ENCODE measurements at regions not wholly inside any gene's neighbourhood (a gene's known extent, or its start where the extent isn't known, plus 50 kb on each side); places are given as distances from the start of the nearest gene placed in this dataset.
"Not testable (repeated sequence)": the region's sequence is repeated elsewhere in the genome, so short reads cannot be mapped to it uniquely, and the experiment has no call there.

DNA sequence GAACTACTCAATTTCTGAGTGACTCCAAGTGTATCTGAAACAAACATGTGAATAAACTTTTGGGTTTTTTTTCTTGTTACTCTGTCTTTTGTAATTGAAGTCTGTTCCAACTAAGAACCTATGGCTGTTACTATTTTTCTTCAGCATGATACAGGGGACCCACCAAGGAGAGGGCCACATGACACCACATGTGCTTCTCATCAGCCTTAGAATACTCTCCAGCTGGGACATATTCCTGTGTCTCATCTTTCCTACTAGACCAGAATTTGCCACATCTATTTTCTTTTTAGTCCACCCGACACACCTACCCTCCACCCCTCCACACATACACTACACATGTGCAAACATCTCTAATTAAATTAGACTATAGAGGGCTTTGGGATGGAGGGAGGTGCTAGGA is 191.7 kb upstream of the NDUFV2 start:
- Histone ChIP-seq H3K9me2 (replicated peaks; ENCODE audit: control insufficient read depth, low read length) (no peaks in the 10 kb centered on the region), H3K27ac (ENCODE audit: low read depth, low read length) (peak overlapping the region; percentile 97), H3K79me2 (ENCODE audit: control insufficient read depth, low read length) (no peaks in the 10 kb centered on the region), H3K36me3 (ENCODE audit: control insufficient read depth, low read length) (no peaks in the 10 kb centered on the region), H4K20me1 (ENCODE audit: control insufficient read depth, insufficient read depth, low read depth, low read length) (no peaks in the 10 kb centered on the region), H3K27me3 (ENCODE audit: control insufficient read depth, low read length) (no peaks in the 10 kb centered on the region), H3K4me2 (ENCODE audit: low read length) (peak overlapping the region; percentile 69), H3K4me3 (ENCODE audit: low read length) (peak overlapping the region; percentile 23), H3K9me3 (ENCODE audit: control insufficient read depth, insufficient read depth, low read length) (no peaks in the 10 kb centered on the region), H3F3A (ENCODE audit: control insufficient read depth, insufficient read depth) (peaks cover 12% of the 10 kb centered on the region), H3K4me1 (ENCODE audit: control insufficient read depth, low read length) (peaks cover 64% of the 10 kb centered on the region)
- no peak for TF ChIP-seq EZH2phosphoT487 (IDR thresholded peaks at IDR 0.05; ENCODE audit: borderline replicate concordance, low read length)
- TF ChIP-seq, protein P1, sequence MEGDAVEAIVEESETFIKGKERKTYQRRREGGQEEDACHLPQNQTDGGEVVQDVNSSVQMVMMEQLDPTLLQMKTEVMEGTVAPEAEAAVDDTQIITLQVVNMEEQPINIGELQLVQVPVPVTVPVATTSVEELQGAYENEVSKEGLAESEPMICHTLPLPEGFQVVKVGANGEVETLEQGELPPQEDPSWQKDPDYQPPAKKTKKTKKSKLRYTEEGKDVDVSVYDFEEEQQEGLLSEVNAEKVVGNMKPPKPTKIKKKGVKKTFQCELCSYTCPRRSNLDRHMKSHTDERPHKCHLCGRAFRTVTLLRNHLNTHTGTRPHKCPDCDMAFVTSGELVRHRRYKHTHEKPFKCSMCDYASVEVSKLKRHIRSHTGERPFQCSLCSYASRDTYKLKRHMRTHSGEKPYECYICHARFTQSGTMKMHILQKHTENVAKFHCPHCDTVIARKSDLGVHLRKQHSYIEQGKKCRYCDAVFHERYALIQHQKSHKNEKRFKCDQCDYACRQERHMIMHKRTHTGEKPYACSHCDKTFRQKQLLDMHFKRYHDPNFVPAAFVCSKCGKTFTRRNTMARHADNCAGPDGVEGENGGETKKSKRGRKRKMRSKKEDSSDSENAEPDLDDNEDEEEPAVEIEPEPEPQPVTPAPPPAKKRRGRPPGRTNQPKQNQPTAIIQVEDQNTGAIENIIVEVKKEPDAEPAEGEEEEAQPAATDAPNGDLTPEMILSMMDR (IDR thresholded peaks at IDR 0.05; ENCODE audit: low read depth, low read length, poor library complexity, severe bottlenecking), result no peak

DNA sequence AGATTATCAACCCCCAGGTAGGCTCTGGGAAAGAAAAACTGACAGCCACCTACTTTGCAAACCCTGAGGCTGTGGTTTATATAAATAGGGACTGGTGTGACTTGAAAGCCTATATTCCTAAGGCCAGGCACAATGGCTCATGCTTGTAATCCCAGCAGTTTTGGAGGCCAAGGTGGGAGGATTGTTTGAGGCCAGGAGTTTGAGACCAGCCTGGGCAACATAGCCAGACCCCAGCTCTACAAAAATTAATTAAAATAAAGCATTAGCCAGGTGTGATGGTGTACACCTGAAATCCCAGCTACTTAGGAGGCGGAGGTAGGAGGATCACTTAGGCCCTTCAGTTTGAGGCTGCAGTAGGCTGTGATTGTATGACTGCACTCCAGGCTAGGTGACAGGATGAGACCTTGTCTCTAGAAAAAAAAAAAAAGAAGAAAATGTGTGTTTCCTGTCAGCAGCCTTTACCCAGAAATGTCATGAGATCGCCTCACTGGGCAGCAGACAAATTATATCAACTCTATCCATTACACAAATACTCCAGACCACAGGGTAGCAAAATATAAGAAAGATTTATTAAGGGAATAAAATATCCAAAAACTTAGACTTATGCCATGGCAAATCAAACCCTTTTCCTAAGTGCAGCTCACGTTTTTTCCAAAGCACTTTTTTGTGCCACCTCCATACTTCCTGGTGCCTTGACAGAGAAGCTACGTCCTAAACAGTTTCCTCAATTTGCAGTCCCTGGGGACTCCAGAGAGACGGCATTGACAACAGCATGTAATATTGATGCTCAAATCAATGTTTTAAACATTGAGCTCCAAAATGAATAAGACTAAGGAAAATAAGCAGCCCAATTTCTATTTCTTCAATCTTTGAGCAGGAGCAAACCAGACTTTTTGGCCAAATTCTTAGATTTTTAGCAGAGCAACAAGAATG is 190.8 kb upstream of the NDUFV2 start:
- no peaks in the 10 kb centered on the region for H4K20me1 ChIP-seq (ENCODE audit: control insufficient read depth, insufficient read depth, low read depth, low read length)
- no peaks in the 10 kb centered on the region for H3K9me2 ChIP-seq (replicated peaks; ENCODE audit: control insufficient read depth, low read length)
- H3K9me3 ChIP-seq (ENCODE audit: control insufficient read depth, insufficient read depth, low read length), result no peaks in the 10 kb centered on the region
- H3K4me2 ChIP-seq (ENCODE audit: low read length), result peak overlapping the region; percentile 69
- H3K27me3 ChIP-seq (ENCODE audit: control insufficient read depth, low read length), result no peaks in the 10 kb centered on the region
- TF ChIP-seq EZH2phosphoT487 (IDR thresholded peaks at IDR 0.05; ENCODE audit: borderline replicate concordance, low read length), result no peak
- TF ChIP-seq, protein P1 (IDR thresholded peaks at IDR 0.05; ENCODE audit: low read depth, low read length, poor library complexity, severe bottlenecking), result no peak
- H3F3A ChIP-seq (ENCODE audit: control insufficient read depth, insufficient read depth), result peaks cover 12% of the 10 kb centered on the region
- H3K79me2 ChIP-seq (ENCODE audit: control insufficient read depth, low read length), result no peaks in the 10 kb centered on the region
- H3K4me3 ChIP-seq (ENCODE audit: low read length), result peak overlapping the region; percentile 53
- H3K27ac ChIP-seq (ENCODE audit: low read depth, low read length), result peak overlapping the region; percentile 97
- H3K36me3 ChIP-seq (ENCODE audit: control insufficient read depth, low read length), result no peaks in the 10 kb centered on the region
- peaks cover 65% of the 10 kb centered on the region for H3K4me1 ChIP-seq (ENCODE audit: control insufficient read depth, low read length)

DNA sequence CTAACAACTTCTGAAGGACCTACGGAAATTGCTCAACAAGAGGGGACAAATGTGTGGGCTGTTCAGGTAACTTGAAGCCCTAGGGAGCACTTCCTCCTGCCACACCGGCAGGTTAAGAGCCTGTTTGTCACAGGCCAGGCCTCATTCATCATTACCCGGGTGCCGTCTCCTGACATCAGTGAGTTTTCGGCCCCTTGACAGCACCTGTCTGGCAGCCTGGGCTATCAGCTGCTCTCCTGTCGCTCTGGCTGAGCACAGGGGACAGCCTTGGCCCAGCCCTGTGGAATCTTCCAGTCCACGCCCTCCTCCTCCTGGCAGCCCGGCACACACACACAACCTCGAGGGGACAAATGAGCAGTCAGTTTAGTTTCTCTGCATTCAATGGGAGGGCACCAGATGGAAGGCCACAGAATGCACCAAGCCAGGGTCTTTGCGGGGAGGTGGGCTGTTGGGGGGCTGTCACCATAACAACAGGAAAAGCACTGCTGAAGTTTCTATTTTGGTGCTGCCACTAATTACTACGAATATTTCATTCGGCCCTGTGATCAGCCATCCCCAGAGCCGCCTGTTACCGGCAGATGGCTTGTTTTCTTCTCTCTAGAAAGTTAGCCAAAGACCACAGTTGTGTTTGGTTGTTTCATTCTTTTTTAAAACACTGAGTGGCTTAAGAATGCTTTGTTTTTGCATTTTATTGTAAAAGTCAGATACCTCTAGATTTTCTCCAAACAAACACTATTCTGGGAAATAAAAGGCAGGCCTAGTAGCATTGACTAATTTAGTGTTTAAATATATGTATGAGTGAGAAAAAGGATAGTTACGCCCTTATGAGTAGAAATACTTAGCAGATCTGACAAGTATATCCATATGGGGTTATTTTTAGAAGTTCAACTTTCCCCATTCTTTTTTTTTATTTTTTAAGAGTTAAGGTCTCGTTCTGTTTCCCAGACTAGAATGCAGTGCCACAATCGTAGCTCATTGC is 189.9 kb upstream of the NDUFV2 start:
- Histone ChIP-seq H4K20me1 (ENCODE audit: control insufficient read depth, insufficient read depth, low read depth, low read length) (no peaks in the 10 kb centered on the region), H3K9me3 (ENCODE audit: control insufficient read depth, insufficient read depth, low read length) (no peaks in the 10 kb centered on the region), H3K79me2 (ENCODE audit: control insufficient read depth, low read length) (no peaks in the 10 kb centered on the region), H3K27ac (ENCODE audit: low read depth, low read length) (peak overlapping the region; percentile 97), H3K4me1 (ENCODE audit: control insufficient read depth, low read length) (peaks cover 67% of the 10 kb centered on the region), H3K9me2 (replicated peaks; ENCODE audit: control insufficient read depth, low read length) (no peaks in the 10 kb centered on the region), H3F3A (ENCODE audit: control insufficient read depth, insufficient read depth) (peaks cover 12% of the 10 kb centered on the region), H3K4me3 (ENCODE audit: low read length) (peak overlapping the region; percentile 53), H3K4me2 (ENCODE audit: low read length) (peak overlapping the region; percentile 69), H3K36me3 (ENCODE audit: control insufficient read depth, low read length) (no peaks in the 10 kb centered on the region), H3K27me3 (ENCODE audit: control insufficient read depth, low read length) (no peaks in the 10 kb centered on the region)
- no peak for TF ChIP-seq EZH2phosphoT487 (IDR thresholded peaks at IDR 0.05; ENCODE audit: borderline replicate concordance, low read length)
- TF ChIP-seq, protein P1 (IDR thresholded peaks at IDR 0.05; ENCODE audit: low read depth, low read length, poor library complexity, severe bottlenecking), result no peak

DNA sequence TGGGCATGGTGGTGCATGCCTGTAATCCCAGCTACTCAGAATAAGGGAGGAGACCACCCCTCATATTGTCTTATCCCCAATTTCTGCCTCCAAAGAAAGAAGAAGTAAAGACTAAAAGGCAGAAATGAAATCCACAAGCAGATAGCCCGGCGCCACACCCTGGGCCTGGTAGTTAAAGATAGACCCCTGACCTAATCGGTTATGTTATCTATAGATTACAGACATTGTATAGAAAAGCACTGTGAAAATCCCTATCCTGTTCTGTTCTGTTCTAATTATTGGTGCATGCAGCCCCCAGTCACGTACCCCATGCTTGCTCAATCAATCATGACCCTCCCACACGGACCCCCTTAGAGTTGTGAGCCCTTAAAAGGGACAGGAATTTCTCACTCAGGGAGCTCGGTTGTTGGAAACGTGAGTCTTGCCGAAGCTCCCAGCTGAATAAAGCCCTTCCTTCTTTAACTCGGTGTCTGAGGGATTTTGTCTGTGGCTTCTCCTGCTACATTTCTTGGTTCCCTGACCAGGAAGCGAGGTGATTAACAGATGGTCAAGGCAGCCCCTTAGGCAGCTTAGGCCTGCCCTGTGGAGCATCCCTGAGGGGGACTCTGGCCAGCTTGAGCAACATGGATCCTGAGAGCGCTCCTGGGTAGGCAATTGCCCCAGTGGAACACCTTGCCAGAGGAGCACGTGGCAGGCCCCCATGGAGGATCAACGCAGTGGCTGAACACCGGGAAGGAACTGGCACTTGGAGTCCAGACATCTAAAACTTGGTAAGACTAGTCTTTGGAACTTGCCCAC is 188.7 kb upstream of the NDUFV2 start:
- Histone ChIP-seq H3K4me3 (ENCODE audit: low read length) (peak overlapping the region; percentile 53), H3K4me2 (ENCODE audit: low read length) (peak overlapping the region; percentile 69)
- not testable (repeated sequence) for H4K20me1 ChIP-seq (ENCODE audit: control insufficient read depth, insufficient read depth, low read depth, low read length)

More for the DNA sequence above, 188.7 kb upstream of the NDUFV2 start:
- not testable (repeated sequence) for H3K9me3 ChIP-seq (ENCODE audit: control insufficient read depth, insufficient read depth, low read length); H3K9me2 ChIP-seq (replicated peaks; ENCODE audit: control insufficient read depth, low read length); H3K36me3 ChIP-seq (ENCODE audit: control insufficient read depth, low read length); H3K27me3 ChIP-seq (ENCODE audit: control insufficient read depth, low read length); H3K79me2 ChIP-seq (ENCODE audit: control insufficient read depth, low read length)
- Histone ChIP-seq H3F3A (ENCODE audit: control insufficient read depth, insufficient read depth) (peaks cover 12% of the 10 kb centered on the region), H3K4me1 (ENCODE audit: control insufficient read depth, low read length) (peaks cover 63% of the 10 kb centered on the region), H3K27ac (ENCODE audit: low read depth, low read length) (peak overlapping the region; percentile 97)
